ENCODE measurements at regions not wholly inside any gene's neighbourhood (a gene's known extent, or its start where the extent isn't known, plus 50 kb on each side); places are given as distances from the start of the nearest gene placed in this dataset.

GRCh38 chr9:107749787-107750444 is 260.3 kb upstream of the KLF4 start:
- no peaks in the 10 kb centered on the region for H3K27me3 Mint-ChIP-seq (ENCODE audit: insufficient read depth, unreplicated experiment)
- ChIA-PET POLR2A (interaction anchor here (0.6 to 5.9 kb wide), 12 partner anchors 11 to 1011 kb away, joined by 3 to 77 read pairs (median 6); no protein-coding TSS in a partner anchor), CTCF (interaction anchor here (0.5 to 2.4 kb wide), 3 partner anchors 522 to 1037 kb away, joined by 3 to 10 read pairs (median 5); no protein-coding TSS in a partner anchor)
- H3K9me3 Mint-ChIP-seq (ENCODE audit: unreplicated experiment) = no peaks in the 10 kb centered on the region
- no peak for TF ChIP-seq CTCF (IDR thresholded peaks at IDR 0.05; ENCODE audit: unreplicated experiment)
- peaks cover 9% of the 10 kb centered on the region for H3K36me3 Mint-ChIP-seq (ENCODE audit: insufficient read depth, unreplicated experiment)
- no peak overlapping the region for H3K4me3 Mint-ChIP-seq (ENCODE audit: unreplicated experiment)
- peaks cover 38% of the 10 kb centered on the region for H3K4me1 Mint-ChIP-seq (ENCODE audit: insufficient read depth, unreplicated experiment)
- BruUV-seq (replicated peaks) = TSS peak; percentile 94
- peak overlapping the region; percentile 43 for H3K27ac Mint-ChIP-seq (ENCODE audit: low read depth, unreplicated experiment)
- intact Hi-C loops (cut with micrococcal nuclease) = loop anchor here (1.0 to 5.0 kb wide), 7 partner anchors 11 to 522 kb away; partner anchors contain the start of gene KLF4
- DNase-seq (ENCODE audit: unreplicated experiment) = peak; percentile 98

GRCh38 chr9:107744873-107745272 is 255.3 kb upstream of the KLF4 start:
- H3K27ac Mint-ChIP-seq (ENCODE audit: low read depth, unreplicated experiment) = no peak overlapping the region
- no peaks in the 10 kb centered on the region for H3K9me3 Mint-ChIP-seq (ENCODE audit: unreplicated experiment)
- no peak overlapping the region for H3K4me3 Mint-ChIP-seq (ENCODE audit: unreplicated experiment)
- intact Hi-C loops (cut with micrococcal nuclease) = no loop called here
- TF ChIP-seq CTCF (IDR thresholded peaks at IDR 0.05; ENCODE audit: unreplicated experiment) = no peak
- no peaks in the 10 kb centered on the region for H3K36me3 Mint-ChIP-seq (ENCODE audit: insufficient read depth, unreplicated experiment)
- peaks cover 23% of the 10 kb centered on the region for H3K4me1 Mint-ChIP-seq (ENCODE audit: insufficient read depth, unreplicated experiment)
- CTCF ChIA-PET = interaction anchor here (0.6 kb wide), 1 partner anchor 21 kb away, joined by 3 read pairs; no protein-coding TSS in a partner anchor
- BruUV-seq (replicated peaks) = no TSS peak
- POLR2A ChIA-PET = interaction anchor here (0.8 kb wide), 1 partner anchor 11 kb away, joined by 6 read pairs; no protein-coding TSS in a partner anchor
- DNase-seq (ENCODE audit: unreplicated experiment) = no peak
- no peaks in the 10 kb centered on the region for H3K27me3 Mint-ChIP-seq (ENCODE audit: insufficient read depth, unreplicated experiment)

- no peaks in the 10 kb centered on the region for H3K27me3 Mint-ChIP-seq (ENCODE audit: insufficient read depth, unreplicated experiment)
- CTCF ChIA-PET = interaction anchor here (0.7 to 1.0 kb wide), 2 partner anchors 256 to 703 kb away, joined by 3 read pairs; no protein-coding TSS in a partner anchor
- no peaks in the 10 kb centered on the region for H3K36me3 Mint-ChIP-seq (ENCODE audit: insufficient read depth, unreplicated experiment)
- TF ChIP-seq CTCF (IDR thresholded peaks at IDR 0.05; ENCODE audit: unreplicated experiment) = no peak
- intact Hi-C loops (cut with micrococcal nuclease) = no loop called here
- H3K4me3 Mint-ChIP-seq (ENCODE audit: unreplicated experiment) = no peak overlapping the region
- no peaks in the 10 kb centered on the region for H3K9me3 Mint-ChIP-seq (ENCODE audit: unreplicated experiment)
- POLR2A ChIA-PET = interaction anchor here (0.8 to 2.6 kb wide), 3 partner anchors 9 to 39 kb away, joined by 3 to 8 read pairs (median 5); no protein-coding TSS in a partner anchor
- no peak for DNase-seq (ENCODE audit: unreplicated experiment)
- no peak overlapping the region for H3K27ac Mint-ChIP-seq (ENCODE audit: low read depth, unreplicated experiment)
- no TSS peak for BruUV-seq (replicated peaks)
- peaks cover 35% of the 10 kb centered on the region for H3K4me1 Mint-ChIP-seq (ENCODE audit: insufficient read depth, unreplicated experiment)
These were observed 253.2 kb upstream of the KLF4 start for GRCh38 chr9:107742531-107743309.
